ENCODE measurements at regions not wholly inside any gene's neighbourhood (a gene's known extent, or its start where the extent isn't known, plus 50 kb on each side); places are given as distances from the start of the nearest gene placed in this dataset.

GRCh38 chr7:124577256-124577655 lies 188.3 kb downstream of the GPR37 start:
- POLR2A ChIA-PET, result no interaction called here
- Mint-ChIP-seq H3K4me3 (no peak overlapping the region), H3K36me3 (ENCODE audit: low read depth) (no peaks in the 10 kb centered on the region), H3K9me3 (no peaks in the 10 kb centered on the region), H3K27me3 (no peaks in the 10 kb centered on the region), H3K4me1 (ENCODE audit: low read depth) (no peaks in the 10 kb centered on the region), H3K27ac (no peak overlapping the region)
- no peak for TF ChIP-seq CTCF (IDR thresholded peaks at IDR 0.05)
- intact Hi-C loops (cut with micrococcal nuclease), result no loop called here
- CTCF ChIA-PET, result no interaction called here
- DNase-seq (no peak), ATAC-seq (no peak)

- Mint-ChIP-seq H3K27me3 (no peaks in the 10 kb centered on the region), H3K36me3 (ENCODE audit: low read depth) (no peaks in the 10 kb centered on the region), H3K4me3 (no peak overlapping the region), H3K27ac (no peak overlapping the region), H3K4me1 (ENCODE audit: low read depth) (no peaks in the 10 kb centered on the region), H3K9me3 (no peaks in the 10 kb centered on the region)
- TF ChIP-seq CTCF (IDR thresholded peaks at IDR 0.05), result no peak
- no peak for ATAC-seq
- ChIA-PET POLR2A (no interaction called here), CTCF (no interaction called here)
- intact Hi-C loops (cut with micrococcal nuclease), result no loop called here
- DNase-seq, result no peak
Measured at GRCh38 chr7:124575176-124575575, 190.4 kb downstream of the GPR37 start.

- CTCF ChIA-PET, result no interaction called here
- no peak for ATAC-seq
- no peak for TF ChIP-seq CTCF (IDR thresholded peaks at IDR 0.05)
- Mint-ChIP-seq H3K36me3 (ENCODE audit: low read depth) (no peaks in the 10 kb centered on the region), H3K9me3 (peaks cover under 1% of the 10 kb centered on the region), H3K4me3 (no peak overlapping the region), H3K4me1 (ENCODE audit: low read depth) (no peaks in the 10 kb centered on the region), H3K27ac (no peak overlapping the region), H3K27me3 (no peaks in the 10 kb centered on the region)
- no peak for DNase-seq
- POLR2A ChIA-PET, result no interaction called here
- intact Hi-C loops (cut with micrococcal nuclease), result no loop called here
Measured at GRCh38 chr7:124570558-124570957, 195.0 kb downstream of the GPR37 start.

- no peak for DNase-seq
- Mint-ChIP-seq H3K9me3 (peaks cover 3% of the 10 kb centered on the region), H3K27ac (no peak overlapping the region), H3K4me3 (no peak overlapping the region), H3K4me1 (ENCODE audit: low read depth) (no peaks in the 10 kb centered on the region), H3K27me3 (no peaks in the 10 kb centered on the region), H3K36me3 (ENCODE audit: low read depth) (no peaks in the 10 kb centered on the region)
- ATAC-seq, result no peak
- POLR2A ChIA-PET, result no interaction called here
- CTCF ChIA-PET, result no interaction called here
- intact Hi-C loops (cut with micrococcal nuclease), result no loop called here
- no peak for TF ChIP-seq CTCF (IDR thresholded peaks at IDR 0.05)
Measured at GRCh38 chr7:124566583-124566982, 199.0 kb downstream of the GPR37 start.

GRCh38 chr7:124557587-124557986 lies 208.0 kb downstream of the GPR37 start:
- intact Hi-C loops (cut with micrococcal nuclease), result no loop called here
- ChIA-PET CTCF (no interaction called here), POLR2A (no interaction called here)
- no peak overlapping the region for H3K4me3 Mint-ChIP-seq
- ATAC-seq (no peak), DNase-seq (no peak)
- no peak overlapping the region for H3K27ac Mint-ChIP-seq
- TF ChIP-seq CTCF (IDR thresholded peaks at IDR 0.05), result no peak
- H3K27me3 Mint-ChIP-seq, result no peaks in the 10 kb centered on the region
- H3K9me3 Mint-ChIP-seq, result no peaks in the 10 kb centered on the region
- no peaks in the 10 kb centered on the region for H3K36me3 Mint-ChIP-seq (ENCODE audit: low read depth)
- no peaks in the 10 kb centered on the region for H3K4me1 Mint-ChIP-seq (ENCODE audit: low read depth)

All from activated CD8-positive, alpha-beta T cell treated with anti-CD3 and anti-CD28 coated beads for 36 hours (primary cell).